ENCODE measurements at regions not wholly inside any gene's neighbourhood (a gene's known extent, or its start where the extent isn't known, plus 50 kb on each side); places are given as distances from the start of the nearest gene placed in this dataset.
"Not testable (repeated sequence)": the region's sequence is repeated elsewhere in the genome, so short reads cannot be mapped to it uniquely, and the experiment has no call there.

- DNase-seq: no peak
These were observed 286.4 kb downstream of the PRDM5 start for GRCh38 chr4:120636120-120636630.

DNA sequence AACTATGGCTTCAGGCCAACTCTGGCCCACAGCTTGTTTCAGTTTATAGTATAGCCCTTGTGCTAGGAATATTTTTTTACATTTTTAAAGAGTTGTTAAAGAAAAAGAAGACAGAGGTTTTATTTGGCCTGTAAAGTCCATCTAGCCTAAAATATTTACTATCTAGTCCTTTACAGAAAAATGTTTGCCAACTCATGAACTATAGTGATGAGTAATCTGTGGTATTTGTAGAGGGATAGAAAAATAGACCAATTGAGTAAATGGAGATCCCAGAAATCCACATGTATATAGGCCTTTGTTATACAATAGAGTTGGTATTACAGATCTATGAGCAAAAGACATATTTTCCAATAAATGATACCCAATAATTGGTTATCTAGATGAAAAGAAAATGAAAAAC lies 288.7 kb downstream of the PRDM5 start:
- DNase-seq: no peak

GRCh38 chr4:120630427-120630826 lies 292.1 kb downstream of the PRDM5 start:
- no peak for DNase-seq

DNA sequence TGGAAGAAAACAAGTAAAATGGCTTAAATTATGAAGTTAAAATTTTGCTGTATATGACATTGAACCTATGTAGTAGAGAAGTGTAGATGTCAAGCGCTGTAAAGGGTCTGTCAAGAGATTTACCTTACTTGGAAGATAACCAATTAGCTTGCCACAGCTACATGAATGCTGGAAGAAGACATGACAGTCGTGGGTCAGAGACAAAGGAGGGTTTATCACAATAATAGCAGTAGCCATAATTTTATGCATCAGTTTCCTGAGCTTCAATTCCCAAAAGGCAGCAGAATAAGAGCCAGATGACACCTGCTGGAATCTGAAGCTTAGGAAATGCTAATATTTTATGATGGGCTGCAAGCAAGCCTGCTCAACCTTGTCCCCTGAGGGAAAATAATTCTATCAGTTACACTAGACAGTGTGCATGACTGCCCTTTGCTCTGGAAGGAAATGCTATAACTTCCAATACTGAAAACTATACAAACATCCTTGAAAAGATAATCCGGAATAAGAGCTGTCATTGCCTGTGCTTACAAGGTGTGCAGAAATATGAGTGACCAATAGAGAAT lies 292.9 kb downstream of the PRDM5 start:
- DNase-seq: no peak

- no peak for DNase-seq
These were observed 299.9 kb downstream of the PRDM5 start for GRCh38 chr4:120622601-120623000.

GRCh38 chr4:120617171-120617570 lies 305.4 kb downstream of the PRDM5 start:
- no peak for DNase-seq

DNA sequence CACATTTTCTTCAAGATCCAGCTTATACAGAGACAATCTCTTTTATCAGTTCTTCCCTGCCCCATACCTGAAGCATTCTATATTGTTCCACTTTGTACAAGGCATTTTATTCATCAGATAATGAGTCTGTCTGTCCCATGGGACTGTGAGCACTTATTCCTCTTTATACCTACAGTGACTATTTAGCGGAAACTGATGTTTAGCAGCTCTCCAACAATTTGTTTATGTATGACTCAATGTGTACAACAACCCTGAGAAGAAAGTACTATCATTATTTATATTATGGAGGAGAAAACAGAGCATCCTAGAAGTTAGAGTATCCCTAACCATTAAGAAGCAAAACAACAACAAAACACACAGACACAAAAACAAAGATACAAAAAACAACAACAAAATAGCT lies 306.5 kb downstream of the PRDM5 start:
- no peak for DNase-seq

DNA sequence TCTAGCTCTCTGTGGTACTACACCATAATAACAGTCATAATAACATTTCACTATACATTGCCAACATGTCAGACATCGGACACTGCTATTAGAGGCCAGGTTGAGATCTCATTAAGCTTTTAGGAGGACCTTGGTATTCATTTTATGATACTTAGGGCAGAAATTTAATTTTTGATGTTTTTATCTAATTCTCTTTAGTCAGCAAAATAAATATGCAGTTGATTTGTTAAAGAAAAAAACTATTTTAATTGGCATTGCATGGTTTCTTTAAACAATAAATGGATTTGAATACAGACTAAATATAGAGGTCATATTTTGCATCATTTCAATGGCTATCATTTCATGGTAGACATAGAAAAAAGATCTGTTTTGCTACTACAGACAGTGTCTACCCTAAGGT lies 308.7 kb downstream of the PRDM5 start:
- DNase-seq: no peak

DNA sequence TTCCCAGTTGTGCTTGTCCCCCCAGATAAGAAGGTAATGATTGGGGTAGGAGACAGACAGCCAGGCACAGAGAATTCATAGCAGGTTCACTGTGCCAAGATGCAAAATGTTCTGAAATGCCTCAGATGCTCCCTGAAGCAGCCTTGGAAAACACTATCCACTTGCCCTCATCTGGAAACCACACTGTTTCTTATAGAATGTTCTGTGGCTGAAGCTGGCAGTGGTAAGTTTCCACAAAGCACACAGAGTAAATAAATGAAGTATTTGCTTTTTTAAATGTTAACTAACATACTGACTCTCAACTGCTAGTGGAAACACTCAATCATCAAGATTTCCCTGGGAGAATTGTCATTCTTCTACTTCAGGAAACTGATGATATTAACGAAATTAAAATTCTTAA lies 311.4 kb downstream of the PRDM5 start:
- no peak for DNase-seq

- DNase-seq: no peak
These were observed 331.5 kb downstream of the PRDM5 start for GRCh38 chr4:120591038-120591437.

DNA sequence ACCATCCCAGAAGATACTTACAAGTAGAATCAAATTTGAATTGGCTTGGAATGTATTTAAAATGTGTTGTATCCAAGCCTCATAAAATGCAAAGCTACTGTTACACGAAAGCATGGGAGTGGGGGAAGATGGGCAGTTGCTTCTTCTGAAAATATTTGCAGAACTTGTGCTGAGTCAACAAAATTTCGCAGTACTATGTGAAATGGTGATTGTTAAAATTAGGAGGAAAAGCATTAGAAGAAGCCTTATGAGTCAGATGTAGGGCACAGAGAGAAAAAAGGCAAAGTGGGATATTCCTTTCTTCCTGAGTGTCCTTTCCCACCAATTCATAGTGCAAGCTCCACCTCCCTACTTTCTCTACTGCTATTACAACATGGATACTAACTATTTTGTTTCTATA lies 332.7 kb downstream of the PRDM5 start:
- no peak for DNase-seq

GRCh38 chr4:120568731-120569130 lies 353.8 kb downstream of the PRDM5 start:
- no peak for DNase-seq

GRCh38 chr4:120561648-120562047 lies 360.9 kb downstream of the PRDM5 start:
- no peak for DNase-seq

- no peak for DNase-seq
These were observed 365.2 kb downstream of the PRDM5 start for GRCh38 chr4:120557372-120557771.

GRCh38 chr4:120555058-120555457 lies 367.5 kb downstream of the PRDM5 start:
- no peak for DNase-seq

DNA sequence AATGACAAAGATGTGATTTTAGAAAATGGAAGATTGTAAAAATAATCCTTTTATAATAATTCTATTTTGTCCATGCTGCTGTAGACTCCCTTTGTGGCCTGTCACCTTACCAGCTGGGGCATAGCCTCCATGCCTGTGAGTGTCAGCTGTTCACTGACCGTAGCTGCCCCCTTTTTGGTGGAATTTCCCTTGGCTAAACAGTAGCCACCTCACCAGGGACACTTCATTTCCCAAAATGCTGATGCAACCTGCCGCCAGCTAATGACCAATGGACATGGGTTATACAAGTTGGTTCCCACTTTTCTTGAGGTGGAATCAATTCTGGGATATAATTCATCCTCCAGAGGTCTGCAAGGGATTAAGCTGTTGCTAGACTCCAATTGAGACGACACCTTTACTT lies 368.4 kb downstream of the PRDM5 start:
- no peak for DNase-seq

GRCh38 chr4:120550624-120551220 lies 371.8 kb downstream of the PRDM5 start:
- not testable (repeated sequence) for DNase-seq

DNA sequence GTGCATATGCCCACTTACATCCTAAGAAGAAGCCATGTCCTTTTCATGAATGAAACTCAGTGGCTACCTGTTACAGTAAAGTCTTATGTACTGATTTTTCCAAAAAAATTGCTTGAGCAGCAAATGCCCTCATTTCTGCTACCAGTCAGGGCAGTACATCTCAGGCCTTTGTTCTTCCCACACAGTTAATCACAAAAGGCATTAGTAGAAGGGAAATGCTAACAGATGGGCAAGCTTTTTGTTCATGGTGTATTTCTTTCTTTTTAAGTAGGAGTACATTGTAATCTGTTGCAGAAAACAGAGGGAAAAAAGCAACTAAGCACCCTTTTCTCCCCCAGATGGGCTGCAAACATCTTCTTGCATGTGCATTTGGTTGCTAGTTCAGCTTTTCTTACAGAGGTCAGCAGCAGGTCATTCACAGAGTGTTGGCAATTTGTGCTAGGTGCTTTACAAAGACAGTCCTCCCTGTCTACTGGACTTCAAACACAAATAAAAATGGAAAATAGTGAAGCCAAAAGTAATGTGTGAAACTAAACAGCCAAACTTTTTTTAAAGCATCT lies 373.4 kb downstream of the PRDM5 start:
- DNase-seq: no peak

GRCh38 chr4:120545391-120545790 lies 377.1 kb downstream of the PRDM5 start:
- DNase-seq: no peak

GRCh38 chr4:120544838-120545237 lies 377.7 kb downstream of the PRDM5 start:
- no peak for DNase-seq

- no peak for DNase-seq
These were observed 381.9 kb downstream of the PRDM5 start for GRCh38 chr4:120540625-120541024.

DNA sequence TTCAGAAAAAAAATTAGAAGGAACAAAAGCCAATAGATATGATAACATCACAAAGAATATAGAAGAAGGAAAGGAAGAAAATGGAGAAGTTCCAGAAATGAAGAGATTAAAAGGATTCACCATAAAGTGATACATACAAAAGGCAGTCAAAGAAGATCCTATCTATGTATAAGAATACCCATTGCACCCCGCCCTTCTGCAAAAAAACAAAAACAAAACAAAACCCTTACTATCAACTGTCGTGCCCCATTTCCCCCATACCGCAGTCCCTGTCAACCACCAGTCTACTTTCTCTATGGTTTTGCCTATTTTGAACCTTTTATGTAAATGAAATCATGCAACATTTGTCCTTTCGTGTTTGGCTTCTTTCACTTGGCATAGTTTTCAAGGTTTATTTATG lies 385.6 kb downstream of the PRDM5 start:
- no peak for DNase-seq

- DNase-seq: no peak
These were observed 394.1 kb downstream of the PRDM5 start for GRCh38 chr4:120528428-120528827.

DNA sequence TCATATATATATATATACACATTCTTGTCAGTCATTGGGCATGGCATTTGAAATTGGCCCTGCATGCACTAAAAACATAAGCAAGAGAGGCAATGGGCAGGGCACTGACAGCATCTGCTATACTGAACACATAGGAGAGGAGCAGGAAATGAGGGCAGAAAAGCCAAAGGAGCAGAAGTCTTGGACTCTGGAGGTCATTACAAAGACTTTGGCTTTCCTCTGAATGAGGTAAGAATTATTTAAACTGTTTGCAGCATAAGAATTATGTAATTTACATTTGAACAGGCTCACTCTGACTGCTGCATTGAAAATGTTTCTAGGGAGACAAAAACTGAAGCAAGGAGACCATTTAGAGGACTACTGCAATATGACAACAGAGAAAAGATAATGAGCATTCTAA lies 396.5 kb downstream of the PRDM5 start:
- no peak for DNase-seq

DNA sequence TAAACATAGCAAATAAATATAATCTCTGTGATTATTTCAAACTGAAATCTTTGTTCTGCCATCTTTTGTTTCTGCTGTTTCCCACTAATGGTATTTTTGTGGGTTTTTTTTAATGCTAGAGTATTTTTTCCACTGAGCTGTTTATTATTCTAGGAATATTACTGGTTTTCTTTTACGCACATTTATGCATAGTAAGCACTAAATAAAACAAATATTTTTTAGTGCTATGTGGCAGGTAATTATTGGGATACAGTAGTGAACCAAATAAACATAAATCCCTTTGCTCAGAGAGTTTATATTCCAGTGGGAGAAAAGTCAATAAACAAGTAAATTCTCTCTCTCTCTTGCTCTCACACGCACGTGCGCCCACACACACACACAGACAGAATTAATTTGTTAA lies 397.4 kb downstream of the PRDM5 start:
- DNase-seq: no peak

All from CD4-positive, alpha-beta T cell treated with Interleukin-17A for 4 hours (primary cell).